GM18517 (cell line): ENCODE measurements at regions not wholly inside any gene's neighbourhood (a gene's known extent, or its start where the extent isn't known, plus 50 kb on each side); places are given as distances from the start of the nearest gene placed in this dataset.
"Not testable (repeated sequence)": the region's sequence is repeated elsewhere in the genome, so short reads cannot be mapped to it uniquely, and the experiment has no call there.

Source experiments
- ATAC-seq: cut with Tn5 transposase; IDR thresholded peaks from one replicate; pipeline ENCODE4 v1.9.1; 2021; ENCODE audit warnings: mild to moderate bottlenecking, moderate library complexity; ENCODE audit not compliant: unreplicated experiment

DNA sequence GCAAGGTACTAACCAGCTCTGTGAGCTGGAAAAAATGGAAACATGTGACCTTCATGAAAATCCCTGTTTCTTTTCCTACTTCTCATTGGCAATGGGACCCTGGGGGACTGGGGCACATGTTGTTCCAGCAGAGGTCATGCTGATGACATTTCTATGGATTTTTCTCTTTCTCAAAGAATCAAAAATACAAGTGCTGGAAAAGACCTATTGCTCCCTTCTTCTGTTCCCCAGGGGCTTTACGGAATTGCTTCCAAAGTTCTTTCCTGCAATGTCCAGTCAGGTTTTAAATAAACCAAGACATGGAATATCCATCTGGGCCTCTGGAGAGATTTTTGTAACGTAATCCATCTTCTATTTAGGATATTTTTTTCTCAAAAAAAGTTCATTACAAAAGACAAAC is 1006.1 kb upstream of the CELF4 start:
- ATAC-seq = no peak

DNA sequence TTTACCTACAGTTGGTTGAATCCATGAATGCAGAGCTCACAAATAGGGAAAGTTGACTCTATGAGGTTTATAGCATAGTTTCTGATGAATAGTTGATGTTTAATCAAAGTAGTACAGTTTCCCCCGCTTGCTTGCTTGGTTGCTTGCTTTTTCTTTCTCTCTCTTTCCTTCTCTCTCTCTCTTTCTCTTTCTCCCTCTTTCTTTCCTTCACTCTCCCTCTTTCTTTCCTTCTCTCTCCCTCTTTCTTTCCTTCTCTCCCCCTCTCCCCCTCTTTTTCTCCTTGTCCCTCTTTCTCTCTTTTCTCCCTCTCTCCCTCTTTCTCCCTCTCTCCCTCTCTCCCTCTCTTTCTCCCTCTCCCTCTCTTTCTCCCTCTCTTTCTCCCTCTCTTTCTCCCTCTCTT is 999.9 kb upstream of the CELF4 start:
- no peak for ATAC-seq

DNA sequence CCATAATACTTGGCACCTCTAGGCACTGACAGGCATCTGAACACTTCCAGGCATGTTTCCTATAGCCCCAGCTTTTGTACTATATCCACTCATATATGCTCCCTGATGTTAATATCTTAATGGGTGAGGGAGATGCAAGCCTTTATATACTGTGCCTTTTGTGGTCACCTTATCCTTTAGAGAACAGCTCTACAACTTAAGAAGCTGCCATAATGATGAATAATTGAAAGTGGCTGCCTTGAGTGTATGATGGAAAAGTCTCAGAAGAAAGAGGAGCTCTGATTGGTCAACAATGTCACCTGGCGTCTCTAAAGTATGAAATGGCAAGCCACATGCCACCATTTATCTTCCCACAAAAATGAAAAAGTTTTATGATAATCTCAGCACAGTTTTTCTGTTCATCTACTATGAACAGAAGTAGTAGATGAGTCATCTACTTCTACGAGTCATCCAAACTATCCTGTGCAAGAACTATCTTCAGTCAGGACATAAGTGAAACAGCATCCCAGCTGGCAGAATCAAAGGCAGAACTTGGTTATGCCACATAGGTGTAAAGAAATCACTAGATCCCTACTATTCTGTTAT is 997.9 kb upstream of the CELF4 start:
- no peak for ATAC-seq

DNA sequence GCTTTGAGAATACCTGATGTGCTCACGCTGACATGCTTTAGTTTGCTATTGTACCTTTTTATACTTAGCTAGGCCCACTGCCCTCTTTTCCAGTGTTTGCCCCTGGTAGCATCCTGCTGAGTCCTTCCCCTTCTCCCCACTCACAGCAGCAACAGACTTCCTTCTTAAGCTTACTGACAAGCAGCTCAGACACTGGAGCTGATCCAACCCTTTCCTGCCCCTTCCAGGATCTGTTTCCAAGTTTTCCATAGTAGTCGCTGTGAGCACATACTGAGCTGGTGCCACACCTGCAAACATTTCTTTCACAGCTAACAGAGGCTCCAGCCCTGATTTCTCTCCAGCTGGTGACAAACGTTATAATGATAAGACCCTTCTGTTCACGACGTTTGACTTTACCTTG is 991.4 kb upstream of the CELF4 start:
- no peak for ATAC-seq

DNA sequence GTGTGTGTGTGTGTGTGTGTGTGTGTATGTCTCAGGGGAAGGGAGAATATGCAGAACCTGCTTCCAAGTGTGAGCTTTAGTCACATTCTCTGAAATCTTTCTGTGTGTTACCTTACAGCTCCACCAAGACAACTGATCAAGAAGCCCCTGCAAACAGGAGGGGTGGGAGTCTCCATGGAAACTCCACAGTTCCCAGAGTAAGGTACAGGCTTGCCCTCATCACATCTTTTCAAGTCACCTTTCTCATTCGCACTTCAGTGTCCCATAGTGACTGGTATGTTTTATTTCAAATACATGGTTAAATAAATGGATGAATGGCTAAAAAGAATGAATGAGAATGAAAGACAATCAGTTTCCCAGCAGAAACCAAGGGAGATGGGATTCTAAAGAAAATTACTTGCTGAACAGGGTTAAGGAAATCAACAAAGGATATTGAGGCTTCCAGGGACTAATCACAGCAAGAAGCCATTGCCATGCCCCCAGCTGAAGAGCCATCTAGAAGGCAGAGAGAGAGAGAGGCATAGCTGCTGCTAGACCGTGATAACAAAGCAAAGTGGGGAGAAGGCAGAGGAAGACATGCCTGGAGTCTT is 987.2 kb upstream of the CELF4 start:
- no peak for ATAC-seq

DNA sequence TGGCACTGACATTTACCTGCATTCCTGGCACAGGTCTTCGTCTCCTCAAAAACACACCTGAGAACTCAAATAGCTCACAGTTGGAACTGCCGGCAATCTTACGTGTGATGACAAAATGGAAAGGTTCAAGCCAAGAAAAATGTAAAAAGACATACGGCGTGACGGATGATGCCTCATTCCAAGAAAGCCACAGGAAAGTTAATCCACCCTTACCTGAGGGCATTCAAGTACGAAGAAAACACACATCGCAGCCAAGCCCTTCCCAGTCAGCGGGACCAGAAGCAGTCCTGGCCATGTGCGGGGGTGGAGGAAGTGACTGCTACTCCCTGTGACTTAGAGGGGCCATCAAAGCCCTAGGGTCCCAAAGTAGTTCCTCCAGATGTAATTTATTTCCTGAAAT is 986.3 kb upstream of the CELF4 start:
- ATAC-seq = no peak

DNA sequence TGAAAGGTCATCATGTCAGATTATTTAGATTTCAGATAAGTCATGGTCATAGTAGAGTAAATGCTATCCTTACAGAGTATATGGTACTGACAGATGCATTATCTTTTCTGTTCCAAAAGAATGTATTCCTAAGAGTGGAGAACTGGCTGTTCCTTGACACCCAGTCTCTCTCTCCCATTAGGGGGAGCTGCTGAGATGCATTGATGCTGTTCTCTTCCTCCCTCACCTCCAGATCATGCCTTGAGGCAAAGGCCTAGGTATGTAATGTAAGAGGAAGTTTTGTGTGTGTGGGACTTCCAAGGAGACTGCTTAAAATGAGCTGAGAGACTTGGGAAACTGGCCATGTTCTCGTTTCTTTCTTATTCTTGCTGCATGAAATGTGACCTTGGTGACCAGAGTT is 979.5 kb upstream of the CELF4 start:
- no peak for ATAC-seq

DNA sequence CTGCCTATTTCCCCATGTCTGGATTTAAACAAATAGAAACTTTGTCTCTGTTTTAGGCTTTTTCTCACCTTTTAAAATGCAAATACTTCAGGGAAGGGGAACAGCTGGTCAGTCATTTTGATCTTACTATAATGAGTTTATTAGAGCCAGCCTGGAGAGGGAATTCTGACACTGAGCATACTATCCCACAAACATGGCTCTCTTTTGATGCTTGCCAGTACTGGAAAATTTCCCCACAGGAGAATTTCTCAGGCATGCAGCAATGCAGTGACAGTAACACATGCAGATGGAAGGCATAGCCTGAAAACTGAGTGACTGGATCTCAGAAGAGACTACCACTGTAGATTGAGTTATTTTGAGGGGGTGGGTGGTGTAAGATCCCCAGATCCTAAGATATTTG is 974.3 kb upstream of the CELF4 start:
- ATAC-seq = no peak

DNA sequence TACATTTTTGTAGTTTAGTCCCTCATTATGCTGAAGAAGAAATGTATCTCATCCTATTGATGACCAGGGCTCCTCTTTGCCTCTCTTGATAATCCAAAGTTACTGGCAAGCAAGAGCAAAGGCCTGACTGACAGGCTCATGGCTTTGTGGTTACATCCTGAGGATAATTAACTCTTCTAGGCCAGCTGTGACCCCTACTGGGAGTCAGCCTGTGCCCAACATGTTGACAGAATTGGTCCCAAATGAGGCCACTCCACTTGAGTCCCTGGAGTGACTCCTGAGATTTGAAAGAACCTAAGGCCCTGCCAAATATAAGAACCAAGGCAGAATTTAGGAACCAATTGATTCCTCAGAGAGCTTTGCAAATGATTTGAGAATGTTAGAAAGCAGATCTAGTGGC is 973.8 kb upstream of the CELF4 start:
- no peak for ATAC-seq

DNA sequence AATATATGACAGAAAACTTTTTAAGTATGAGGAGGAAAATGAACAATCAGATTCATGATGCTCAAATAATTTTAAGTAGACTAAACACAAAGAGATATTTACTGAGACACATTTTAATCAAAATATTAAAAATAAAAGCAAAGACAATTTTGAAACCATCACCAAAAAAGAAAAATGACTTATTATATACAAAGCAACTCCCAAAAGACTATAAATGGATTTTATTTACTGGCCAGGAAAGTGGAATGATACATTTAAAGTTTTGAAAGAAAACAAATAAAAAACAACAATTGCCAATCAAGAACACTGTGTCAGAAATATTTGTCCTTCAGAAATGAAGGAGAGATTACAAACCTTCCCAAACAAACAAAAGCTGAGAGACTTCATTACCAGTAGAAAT is 968.5 kb upstream of the CELF4 start:
- ATAC-seq = no peak

DNA sequence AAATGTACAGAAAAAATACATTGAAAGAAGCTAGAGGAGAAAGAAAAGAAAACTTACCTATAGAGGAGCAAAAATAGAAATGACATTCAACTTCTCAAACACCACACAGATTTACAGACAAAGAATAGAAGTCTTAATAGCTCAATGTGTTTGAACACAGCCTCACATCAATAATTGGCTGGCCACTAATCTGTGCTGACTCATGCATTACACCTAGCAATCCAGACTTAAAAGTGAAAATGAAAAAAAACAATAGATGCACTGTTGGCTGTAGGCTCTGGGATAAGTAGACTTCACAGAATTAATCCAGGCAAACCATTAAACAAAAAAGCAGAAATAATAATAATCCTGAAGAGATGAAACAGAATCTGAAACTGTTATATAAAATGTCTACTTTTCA is 961.3 kb upstream of the CELF4 start:
- ATAC-seq = no peak

DNA sequence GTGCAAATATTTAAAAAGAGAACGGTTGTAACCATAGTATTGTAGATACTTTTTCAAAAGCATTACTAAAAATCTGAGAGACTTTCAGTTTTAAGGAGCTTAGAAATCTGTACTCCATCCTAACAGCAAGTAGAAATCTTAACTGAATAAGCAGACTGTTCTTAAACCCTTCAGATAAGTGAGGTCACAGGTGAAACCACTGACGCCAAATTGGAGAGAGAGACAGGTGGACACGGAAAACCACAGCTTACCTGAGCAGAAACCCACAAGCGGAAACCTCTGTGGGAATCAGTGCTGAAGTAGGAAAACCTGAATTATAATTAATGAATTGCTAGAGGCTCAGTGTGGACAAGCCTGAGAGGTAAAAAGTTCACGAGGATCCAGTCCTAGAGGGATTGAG is 959.4 kb upstream of the CELF4 start:
- ATAC-seq = no peak

DNA sequence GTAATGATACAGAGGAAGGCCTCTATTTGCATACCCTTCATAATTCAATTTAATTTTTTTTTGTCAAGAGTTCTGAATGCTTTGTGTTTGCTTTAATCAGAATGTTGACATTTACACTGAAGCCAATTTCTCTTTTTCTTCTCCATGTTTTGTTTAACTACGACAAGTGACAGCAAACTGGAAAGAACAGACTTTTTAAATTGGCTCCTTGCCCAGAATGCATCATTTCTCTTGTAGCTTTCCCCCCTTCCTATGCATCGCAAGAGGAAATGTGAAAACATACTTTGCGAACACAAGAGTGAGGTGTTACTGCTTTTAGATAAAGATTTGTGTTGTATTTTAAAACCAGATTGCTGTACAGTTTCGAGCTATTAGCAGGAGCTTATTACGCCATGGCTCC is 955.2 kb upstream of the CELF4 start:
- ATAC-seq = no peak

DNA sequence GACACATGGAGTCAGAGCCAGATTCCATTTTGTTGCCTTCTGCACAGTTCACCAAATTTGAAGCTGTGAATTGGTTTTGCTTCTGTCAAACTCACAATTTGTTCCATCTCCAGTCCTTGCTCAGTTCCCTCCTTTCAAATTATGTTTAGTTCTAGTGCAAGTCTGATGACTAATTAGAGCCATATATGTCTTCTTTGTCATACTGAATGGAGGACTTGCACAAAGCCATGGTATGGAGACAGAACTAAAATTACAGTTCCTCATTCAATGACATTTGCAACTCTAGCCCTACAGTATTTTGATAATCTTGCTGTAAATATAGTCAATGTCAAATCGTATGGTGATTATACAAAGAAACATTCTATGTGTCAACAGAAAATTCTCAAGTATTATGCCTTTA is 936.9 kb upstream of the CELF4 start:
- no peak for ATAC-seq

DNA sequence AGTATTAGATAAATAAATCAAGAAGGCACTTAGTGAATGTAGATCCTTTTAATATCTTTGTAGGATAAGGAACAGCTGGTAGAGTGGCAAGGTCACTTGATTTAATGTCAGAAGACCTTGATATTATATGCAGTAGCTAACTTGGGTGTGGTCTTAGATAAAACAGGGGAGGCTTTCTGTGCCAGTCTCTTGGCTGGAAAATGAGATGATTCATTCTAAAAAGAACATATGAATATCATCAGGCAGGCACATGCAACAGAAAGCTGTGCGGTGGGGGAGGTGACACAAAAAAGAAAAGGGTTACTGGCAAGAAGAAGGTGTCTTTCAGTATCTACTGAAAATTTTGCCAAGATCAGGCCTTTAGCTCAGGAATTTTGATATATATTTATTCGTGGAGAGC is 931.7 kb upstream of the CELF4 start:
- no peak for ATAC-seq

DNA sequence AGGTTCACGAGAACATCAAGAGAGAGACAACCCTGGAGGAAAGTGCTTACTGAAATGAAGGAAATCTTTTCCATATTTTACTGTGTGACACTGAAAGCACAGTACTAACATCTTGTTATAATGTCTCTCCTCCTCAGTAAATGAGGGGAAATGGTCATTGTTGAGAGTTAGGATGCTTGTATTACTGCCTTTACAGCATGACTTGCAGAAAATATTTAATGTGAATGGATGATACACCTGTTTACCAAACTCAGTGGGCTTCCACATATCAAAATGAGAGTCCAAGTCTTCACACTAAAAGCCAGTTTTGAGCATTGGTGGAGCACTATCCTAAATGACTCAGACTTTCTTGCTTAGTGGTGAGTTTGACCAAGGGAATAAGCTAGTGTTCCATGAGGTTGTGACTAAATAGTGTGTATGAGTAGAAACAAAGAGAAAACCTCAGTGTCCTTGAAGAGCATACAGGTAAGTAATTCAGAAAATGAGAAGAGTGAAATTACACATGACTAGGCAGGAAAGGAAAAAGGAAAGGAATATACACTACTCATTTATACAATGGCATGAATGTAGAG is 930.7 kb upstream of the CELF4 start:
- ATAC-seq = no peak

DNA sequence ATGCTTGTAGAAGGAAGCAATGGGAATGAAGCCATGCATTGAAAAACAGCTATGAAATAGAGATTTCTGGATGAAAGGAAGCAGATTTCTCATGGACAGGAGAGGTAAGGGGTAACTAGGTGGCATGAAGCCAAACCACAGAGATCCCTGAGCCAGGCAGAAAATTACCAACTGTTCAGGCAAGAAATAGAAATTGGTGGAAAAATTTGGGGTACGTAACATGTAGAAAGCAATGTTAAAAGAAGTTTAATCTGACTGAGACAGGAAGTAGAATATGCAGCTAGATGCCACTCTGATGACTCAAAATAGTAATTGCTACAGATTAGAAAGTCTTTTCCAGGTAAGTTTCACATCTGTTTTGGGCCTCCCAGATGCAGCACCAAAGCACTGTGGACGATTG is 928.5 kb upstream of the CELF4 start:
- no peak for ATAC-seq

DNA sequence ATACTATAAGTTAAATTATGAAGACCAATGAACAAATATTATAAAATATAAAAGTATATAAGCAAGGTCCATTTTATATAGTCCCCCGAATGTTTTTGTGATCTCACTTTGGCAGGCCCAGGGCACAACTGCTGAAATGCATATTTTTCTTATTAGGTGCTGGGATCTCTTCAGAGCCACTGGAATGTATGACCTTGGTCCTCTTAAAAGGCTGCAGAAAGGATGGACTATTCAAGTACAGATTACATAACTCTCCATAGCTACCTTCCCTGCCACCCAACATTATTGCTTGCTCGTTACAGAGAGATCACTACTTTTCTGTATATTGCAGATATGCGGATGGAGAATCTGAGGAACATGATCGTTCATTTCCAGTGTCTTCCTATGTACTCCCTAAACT is 925.6 kb upstream of the CELF4 start:
- no peak for ATAC-seq

DNA sequence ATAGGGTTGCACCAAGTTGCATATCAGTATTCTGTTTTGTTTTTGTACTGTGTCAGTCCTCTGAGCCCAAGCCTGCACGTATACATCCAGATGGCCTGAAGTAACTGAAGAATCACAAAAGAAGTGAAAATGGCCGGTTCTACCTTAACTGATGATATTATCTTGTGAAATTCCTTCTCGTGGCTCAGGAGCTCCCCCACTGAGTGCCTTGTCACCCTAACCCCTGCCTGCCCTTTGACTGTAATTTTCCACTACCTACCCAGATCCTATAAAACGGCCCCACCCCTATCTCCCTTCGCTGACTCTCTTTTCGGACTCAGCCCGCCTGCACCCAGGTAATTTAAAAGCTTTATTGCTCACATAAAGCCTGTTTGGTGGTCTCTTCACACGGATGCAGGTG is 924.1 kb upstream of the CELF4 start:
- not testable (repeated sequence) for ATAC-seq

DNA sequence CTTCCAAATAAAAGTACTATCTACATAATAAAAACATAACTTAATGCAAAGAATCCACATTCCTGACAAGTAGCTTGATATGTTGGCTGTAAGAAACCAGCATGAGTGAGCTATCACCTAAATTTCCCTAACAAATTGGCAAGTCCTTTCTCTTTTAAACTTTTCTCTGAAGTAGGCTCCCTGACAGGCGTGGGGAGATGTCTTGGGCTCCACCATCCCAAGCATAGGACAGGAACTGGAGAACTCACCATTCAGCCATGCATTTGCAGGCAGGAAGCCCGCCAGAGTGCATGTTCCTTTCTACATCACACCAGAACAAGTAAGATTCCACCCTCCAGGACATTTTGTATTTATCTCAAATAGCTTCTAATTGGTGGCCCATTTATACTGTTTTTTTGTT is 921.9 kb upstream of the CELF4 start:
- ATAC-seq = no peak

DNA sequence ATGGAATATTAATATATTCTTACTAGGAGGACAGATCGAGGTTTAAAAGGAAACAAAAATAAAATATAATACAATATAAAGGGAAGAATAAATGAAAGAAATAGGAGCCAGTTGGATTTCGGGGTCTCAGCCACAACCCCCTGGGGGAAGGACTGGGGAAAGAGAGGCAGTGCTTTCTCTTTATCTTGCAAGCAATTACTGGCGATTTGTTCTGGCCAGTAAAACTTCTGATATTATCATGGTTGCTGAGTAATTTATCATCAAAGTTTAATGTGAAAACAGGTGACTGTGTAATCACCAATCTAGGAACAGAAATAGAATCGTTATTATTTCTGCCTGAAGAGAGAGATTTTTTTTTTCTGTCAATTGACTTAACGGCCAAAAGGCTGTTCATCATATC is 917.7 kb upstream of the CELF4 start:
- ATAC-seq = no peak

DNA sequence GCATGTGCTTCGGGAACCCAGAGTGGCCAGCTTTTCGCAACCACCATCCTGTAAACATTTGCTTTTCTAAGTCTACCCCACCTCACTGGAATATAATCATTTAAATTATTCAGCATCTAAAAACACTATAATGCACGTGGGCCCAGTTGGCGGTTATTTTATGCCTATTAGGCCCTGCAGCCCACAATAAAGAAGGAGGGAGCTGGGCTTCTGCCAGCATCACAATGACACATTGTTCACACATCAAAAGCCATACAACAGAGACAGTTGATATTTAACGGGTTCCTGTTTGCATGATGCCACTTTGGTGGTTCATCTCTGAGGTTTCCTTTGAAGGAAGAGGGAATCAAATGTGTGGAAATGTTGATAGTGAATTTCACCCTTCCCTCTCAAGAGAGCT is 916.0 kb upstream of the CELF4 start:
- ATAC-seq = no peak

DNA sequence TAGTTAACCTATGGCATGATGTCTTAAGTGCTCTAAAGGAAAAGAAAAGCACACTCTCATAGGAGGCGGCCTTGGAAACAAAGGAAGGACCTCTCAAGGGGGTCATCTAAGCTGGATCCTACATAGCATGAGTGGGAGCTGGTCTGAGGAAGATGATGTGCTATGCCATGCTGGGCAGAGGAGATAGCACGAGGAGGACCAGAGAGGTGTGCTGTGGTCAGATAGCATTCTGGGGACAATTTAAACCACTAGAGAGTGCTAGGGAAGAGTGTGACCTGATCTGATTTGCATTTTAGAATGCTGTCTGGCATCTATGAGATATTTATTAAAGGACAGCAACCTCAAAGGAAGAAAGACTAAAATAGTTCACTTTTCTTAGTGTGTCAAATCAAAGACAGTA is 910.1 kb upstream of the CELF4 start:
- no peak for ATAC-seq
